IMR-90 (cell line): ENCODE measurements at regions not wholly inside any gene's neighbourhood (a gene's known extent, or its start where the extent isn't known, plus 50 kb on each side); places are given as distances from the start of the nearest gene placed in this dataset.

Experiments used
- BHLHE40 ChIP-seq: fragments of 150-350 bp; IDR thresholded peaks from 2 replicates; pipeline ENCODE4 v1.6.1; 2016; ENCODE audit warnings: mild to moderate bottlenecking, low read depth, low read length
- CHD1 ChIP-seq: IDR thresholded peaks from 2 replicates; pipeline ENCODE4 v1.6.1; 2012; ENCODE audit warnings: low read depth, low read length, improper control_type of control experiment
- CTCF ChIP-seq: conservative IDR thresholded peaks from 2 replicates; pipeline ENCODE4 v1.5.1; 2012; ENCODE audit warnings: mild to moderate bottlenecking, low read depth, low read length, improper control_type of control experiment
- POLR2A ChIP-seq: IDR thresholded peaks from 2 replicates; pipeline ENCODE4 v1.6.1; 2012; ENCODE audit warnings: mild to moderate bottlenecking, low read depth, low read length
- RAD21 ChIP-seq: IDR thresholded peaks from 2 replicates; pipeline ENCODE4 v1.6.1; 2012; ENCODE audit warnings: low read length, improper control_type of control experiment
- RCOR1 ChIP-seq: IDR thresholded peaks from 2 replicates; pipeline ENCODE4 v1.6.1; 2012; ENCODE audit warnings: mild to moderate bottlenecking, low read length, improper control_type of control experiment; ENCODE audit not compliant: insufficient replicate concordance
- SMC3 ChIP-seq: fragments of 150-350 bp; IDR thresholded peaks from 2 replicates; pipeline ENCODE4 v1.6.1; 2016; ENCODE audit warnings: low read depth, mild to moderate bottlenecking, antibody characterized with exemption, low read length, moderate library complexity
- USF2 ChIP-seq: fragments of 150-350 bp; IDR thresholded peaks from 2 replicates; pipeline ENCODE4 v1.6.1; 2017; ENCODE audit warnings: mild to moderate bottlenecking, antibody characterized with exemption, low read length, low read depth

GRCh38 chr1:54456361-54456760 lies 50.2 kb upstream of the SSBP3 start:
- TF ChIP-seq SMC3 (no peak), CTCF (no peak), RAD21 (no peak), BHLHE40 (no peak), POLR2A (no peak), USF2 (no peak), CHD1 (no peak), RCOR1 (no peak)
